Activated CD4-positive, alpha-beta memory T cell treated with anti-CD3 and anti-CD28 coated beads for 36 hours (primary cell): ENCODE measurements at regions not wholly inside any gene's neighbourhood (a gene's known extent, or its start where the extent isn't known, plus 50 kb on each side); places are given as distances from the start of the nearest gene placed in this dataset.
"Not testable (repeated sequence)": the region's sequence is repeated elsewhere in the genome, so short reads cannot be mapped to it uniquely, and the experiment has no call there.

Experiments
- CTCF ChIA-PET: fragments of 350-600 bp; sonication (Branson Sonifier 250); formaldehyde crosslinking; loops from one replicate; lab custom pipeline; 2021; ENCODE audit warnings: antibody characterized with exemption, inconsistent platforms; lab: Charles Lee
- POLR2A ChIA-PET: fragments of 350-600 bp; sonication (Branson Sonifier 250); formaldehyde crosslinking; loops from one replicate; lab custom pipeline; 2021; ENCODE audit warnings: antibody characterized with exemption; lab: Charles Lee
- DNase-seq: peaks from one replicate; pipeline ENCODE4 v3.0.0-alpha.2; 2020
- H3K27ac Mint-ChIP-seq: one replicate; pipeline ENCODE4 v1.8.0; 2021; ENCODE audit warnings: mixed read lengths
- H3K27me3 Mint-ChIP-seq: one replicate; pipeline ENCODE4 v1.8.0; 2021; ENCODE audit warnings: mixed read lengths
- H3K36me3 Mint-ChIP-seq: one replicate; pipeline ENCODE4 v1.8.0; 2021; ENCODE audit warnings: mixed read lengths
- H3K4me1 Mint-ChIP-seq: one replicate; pipeline ENCODE4 v1.8.0; 2021; ENCODE audit warnings: low read depth, mixed read lengths
- H3K4me3 Mint-ChIP-seq: one replicate; pipeline ENCODE4 v1.8.0; 2021; ENCODE audit warnings: mild to moderate bottlenecking, mixed read lengths
- H3K9me3 Mint-ChIP-seq: one replicate; pipeline ENCODE4 v1.8.0; 2021; ENCODE audit warnings: mixed read lengths
- intact Hi-C: fragments of 100-400 bp; cut with micrococcal nuclease; formaldehyde crosslinking; loops from one replicate; pipeline ENCODE4 v1.15.1; 2023

DNA sequence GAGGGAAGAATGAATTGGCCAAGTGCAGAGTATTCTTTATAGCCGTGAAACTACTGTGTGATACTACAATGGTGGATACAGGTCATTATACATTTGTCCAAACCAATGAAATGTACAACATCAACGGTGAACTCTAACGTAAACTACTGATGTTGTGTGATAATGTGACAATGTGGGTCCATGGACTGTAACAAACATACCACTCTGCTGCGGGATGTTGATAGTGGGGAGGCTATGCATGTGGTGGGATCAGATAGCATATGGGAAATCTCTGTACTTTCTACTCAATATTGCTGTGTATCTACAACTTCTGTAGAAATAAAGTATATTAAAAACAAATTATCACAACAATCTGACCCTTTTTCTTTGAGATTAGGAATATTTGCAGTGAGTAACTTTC is 101.1 kb downstream of the TEX13C start:
- CTCF ChIA-PET, result no interaction called here
- POLR2A ChIA-PET, result no interaction called here

DNA sequence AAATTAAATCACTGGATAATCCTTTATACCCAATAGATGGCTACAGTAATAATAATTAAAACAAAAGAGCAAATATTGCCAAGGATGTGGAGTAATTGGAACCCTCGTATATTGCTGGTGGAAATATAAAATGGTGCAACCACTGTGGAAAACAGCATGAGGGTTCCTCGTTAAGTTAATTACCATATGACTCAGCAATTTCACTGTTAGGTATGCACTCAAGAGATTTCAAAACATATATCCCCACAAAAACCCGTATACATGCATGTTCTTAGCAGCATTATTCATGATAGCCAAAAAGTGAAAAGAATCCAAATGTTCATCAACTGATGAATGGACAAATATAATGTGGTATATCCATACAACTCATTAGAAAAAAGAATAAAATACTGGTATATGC is 103.3 kb downstream of the TEX13C start:
- Mint-ChIP-seq H3K9me3 (no peaks in the 10 kb centered on the region), H3K27me3 (no peaks in the 10 kb centered on the region), H3K27ac (no peak overlapping the region), H3K4me3 (no peak overlapping the region), H3K4me1 (no peaks in the 10 kb centered on the region), H3K36me3 (no peaks in the 10 kb centered on the region)
- intact Hi-C loops, result no loop called here
- ChIA-PET CTCF (no interaction called here), POLR2A (no interaction called here)
- no peak for DNase-seq

More for the DNA sequence above, 101.1 kb downstream of the TEX13C start:
- Mint-ChIP-seq H3K4me3 (no peak overlapping the region), H3K27ac (no peak overlapping the region), H3K9me3 (no peaks in the 10 kb centered on the region), H3K4me1 (no peaks in the 10 kb centered on the region), H3K36me3 (no peaks in the 10 kb centered on the region), H3K27me3 (no peaks in the 10 kb centered on the region)
- intact Hi-C loops, result no loop called here
- DNase-seq, result no peak

DNA sequence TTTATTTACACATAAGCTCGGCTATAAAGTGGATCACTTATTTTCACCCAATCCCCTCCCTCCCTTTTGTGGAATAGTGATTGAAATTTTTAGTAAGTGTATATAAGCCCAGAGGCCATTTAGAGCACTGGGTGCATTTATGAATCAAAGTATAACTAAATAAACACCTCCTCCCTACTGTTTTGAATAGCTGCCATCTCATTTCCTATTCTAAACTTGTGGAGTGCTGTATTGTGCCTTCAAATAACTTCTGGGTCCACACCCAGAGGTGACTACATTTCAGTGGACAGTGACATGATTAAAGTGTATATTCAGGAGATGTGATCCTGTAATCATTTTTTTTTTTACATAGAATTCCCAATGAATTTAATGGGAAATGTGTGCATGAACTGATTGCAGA is 104.9 kb downstream of the TEX13C start:
- Mint-ChIP-seq H3K36me3 (no peaks in the 10 kb centered on the region), H3K9me3 (no peaks in the 10 kb centered on the region), H3K27me3 (no peaks in the 10 kb centered on the region), H3K4me1 (no peaks in the 10 kb centered on the region), H3K4me3 (no peak overlapping the region), H3K27ac (no peak overlapping the region)
- CTCF ChIA-PET, result no interaction called here
- intact Hi-C loops, result no loop called here
- no peak for DNase-seq
- POLR2A ChIA-PET, result no interaction called here

DNA sequence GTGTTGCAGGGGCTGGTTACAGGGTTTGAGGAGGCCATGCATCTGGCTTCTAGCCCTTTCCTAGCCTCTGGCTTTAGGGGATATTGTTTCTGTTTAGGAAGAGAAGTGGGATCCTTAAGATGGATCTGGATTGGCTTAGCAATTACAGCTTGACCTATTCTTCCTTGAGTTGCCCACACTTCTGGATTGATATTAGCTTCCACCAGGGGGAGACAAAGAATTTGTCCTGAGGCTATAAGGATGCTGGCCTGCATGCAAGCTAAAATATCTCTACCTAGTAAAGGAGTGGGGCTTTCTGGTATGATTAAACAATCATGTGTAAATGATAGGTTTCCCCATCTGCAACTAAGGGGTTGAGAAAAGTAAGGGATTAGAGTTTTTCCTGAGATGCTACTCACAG is 117.2 kb downstream of the TEX13C start:
- DNase-seq, result no peak
- Mint-ChIP-seq H3K4me3 (no peak overlapping the region), H3K36me3 (no peaks in the 10 kb centered on the region), H3K9me3 (no peaks in the 10 kb centered on the region), H3K4me1 (no peaks in the 10 kb centered on the region), H3K27ac (no peak overlapping the region), H3K27me3 (no peaks in the 10 kb centered on the region)
- intact Hi-C loops, result loop anchor here (10.0 kb wide), 1 partner anchor 302 kb away; no protein-coding TSS in a partner anchor
- ChIA-PET CTCF (no interaction called here), POLR2A (no interaction called here)

DNA sequence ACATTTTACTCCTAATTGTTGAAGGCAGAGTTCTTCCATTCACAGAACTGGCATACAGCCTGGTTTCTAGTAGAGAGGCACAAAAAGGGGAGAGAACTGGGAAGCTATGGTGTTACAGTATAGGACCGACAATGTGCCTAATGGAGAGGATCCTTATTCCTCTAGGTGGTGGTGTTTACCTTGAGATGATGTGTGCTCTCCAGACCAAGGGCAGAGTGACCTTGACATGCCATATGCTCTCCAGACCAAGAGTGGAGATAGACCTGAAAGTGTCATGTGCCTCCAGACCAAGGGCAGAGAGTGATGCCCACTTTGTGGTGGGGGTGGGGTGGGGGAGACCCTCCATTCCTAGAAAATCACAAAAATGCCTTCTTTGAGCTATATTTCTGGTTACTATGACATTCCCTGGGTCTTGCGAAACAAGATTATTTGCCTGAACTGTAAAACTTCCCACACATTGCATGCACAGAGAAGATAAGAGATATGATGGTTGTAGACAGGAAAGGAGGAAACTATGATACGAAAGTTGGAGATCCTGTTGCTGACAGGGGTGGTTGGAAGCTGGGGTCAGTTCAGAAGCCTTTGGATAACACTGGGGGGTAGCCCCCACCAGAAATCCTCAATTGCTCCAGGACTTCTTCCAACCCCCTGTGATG is 119.7 kb downstream of the TEX13C start:
- Mint-ChIP-seq H3K9me3 (no peaks in the 10 kb centered on the region), H3K27me3 (no peaks in the 10 kb centered on the region), H3K36me3 (no peaks in the 10 kb centered on the region), H3K4me3 (no peak overlapping the region), H3K4me1 (no peaks in the 10 kb centered on the region), H3K27ac (no peak overlapping the region)
- POLR2A ChIA-PET, result no interaction called here
- DNase-seq, result no peak
- CTCF ChIA-PET, result no interaction called here
- intact Hi-C loops, result loop anchor here (10.0 kb wide), 1 partner anchor 305 kb away; no protein-coding TSS in a partner anchor

DNA sequence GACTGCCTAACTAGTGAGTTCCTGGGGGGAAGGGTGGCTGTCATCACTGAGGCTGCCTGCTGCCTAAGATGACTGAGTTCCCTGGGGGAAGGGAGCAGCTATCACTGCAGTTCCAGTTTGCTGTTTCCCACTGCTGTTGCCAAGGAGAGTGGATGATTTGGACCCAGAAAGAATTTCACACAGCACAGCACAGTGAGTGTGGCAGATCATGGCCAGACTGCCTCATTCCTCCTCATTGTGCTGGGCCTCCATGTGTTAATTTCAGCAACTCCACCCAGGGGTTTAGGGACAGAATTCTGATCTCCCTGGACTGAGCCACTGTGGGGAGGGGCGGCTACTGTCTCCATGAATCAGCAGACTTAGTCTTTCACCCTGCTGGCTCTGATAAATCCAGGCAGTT is 125.0 kb downstream of the TEX13C start:
- ChIA-PET CTCF (no interaction called here), POLR2A (no interaction called here)
- H3K27ac Mint-ChIP-seq, result no peak overlapping the region
- H3K36me3 Mint-ChIP-seq, result no peaks in the 10 kb centered on the region
- H3K9me3 Mint-ChIP-seq, result peaks cover 6% of the 10 kb centered on the region
- DNase-seq, result no peak
- H3K4me3 Mint-ChIP-seq, result no peak overlapping the region
- intact Hi-C loops, result no loop called here
- no peaks in the 10 kb centered on the region for H3K4me1 Mint-ChIP-seq
- no peaks in the 10 kb centered on the region for H3K27me3 Mint-ChIP-seq

DNA sequence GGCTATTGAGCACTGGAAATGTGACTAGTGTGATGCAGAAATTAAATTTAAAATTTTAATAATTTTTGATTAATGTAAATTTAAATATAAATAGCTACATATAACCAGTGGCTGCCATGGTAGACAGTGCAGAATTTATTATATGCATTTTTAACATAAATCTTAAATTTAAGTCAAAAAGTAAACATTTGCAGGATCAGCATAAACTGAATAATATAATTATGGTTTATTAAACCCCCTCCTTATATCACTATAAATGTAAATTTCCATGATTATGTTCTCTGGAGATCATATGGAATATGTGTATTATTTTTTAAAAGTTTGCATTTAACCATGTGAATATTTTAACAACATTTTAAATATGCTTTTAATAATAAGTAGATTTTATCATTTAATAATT is 155.8 kb downstream of the TEX13C start:
- ChIA-PET POLR2A (no interaction called here), CTCF (no interaction called here)
- no peaks in the 10 kb centered on the region for H3K4me1 Mint-ChIP-seq
- intact Hi-C loops, result no loop called here
- H3K27me3 Mint-ChIP-seq, result no peaks in the 10 kb centered on the region
- DNase-seq, result no peak
- no peak overlapping the region for H3K4me3 Mint-ChIP-seq
- no peaks in the 10 kb centered on the region for H3K9me3 Mint-ChIP-seq
- H3K36me3 Mint-ChIP-seq, result no peaks in the 10 kb centered on the region
- H3K27ac Mint-ChIP-seq, result no peak overlapping the region

DNA sequence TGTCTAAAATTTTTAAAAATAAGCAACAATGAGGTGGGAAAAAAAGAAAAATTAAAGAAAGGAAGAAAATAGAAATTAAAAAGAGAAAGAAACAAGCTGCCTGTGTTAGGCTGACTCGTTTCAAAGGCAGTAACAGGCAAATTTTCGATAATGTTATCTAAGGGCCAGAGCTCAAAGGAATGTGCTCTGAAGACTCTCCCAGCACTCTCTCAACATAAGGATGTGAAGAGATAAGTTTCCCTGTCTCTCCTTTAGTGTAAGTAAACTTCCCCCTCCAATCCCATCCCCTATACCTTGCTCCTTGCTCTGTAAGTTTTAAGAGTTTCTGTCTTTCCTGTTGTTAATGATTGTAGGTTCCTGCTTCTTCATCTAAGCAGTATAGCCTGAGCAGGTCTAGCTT is 172.8 kb downstream of the TEX13C start:
- CTCF ChIA-PET, result no interaction called here

DNA sequence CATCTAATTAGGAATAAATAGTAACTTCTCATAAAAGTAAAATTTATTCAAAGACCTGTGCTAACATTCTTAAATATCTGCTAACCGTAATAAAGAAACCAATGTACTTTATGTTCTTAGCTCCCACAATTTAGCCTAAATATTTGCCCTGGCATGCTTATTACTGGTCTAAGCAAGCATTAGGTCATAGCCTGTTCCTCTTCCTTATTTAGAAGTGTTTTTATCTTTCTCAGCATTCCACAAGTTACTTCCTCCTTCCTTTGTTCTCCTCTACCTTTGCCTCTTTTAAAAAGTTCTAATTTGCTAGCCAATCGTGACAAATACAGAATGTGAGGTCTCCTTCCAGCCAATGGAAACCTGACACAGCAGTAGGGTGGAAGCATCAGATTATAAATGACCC is 173.3 kb downstream of the TEX13C start:
- POLR2A ChIA-PET, H3K4me3 Mint-ChIP-seq, H3K27me3 Mint-ChIP-seq, H3K27ac Mint-ChIP-seq, H3K4me1 Mint-ChIP-seq, DNase-seq, H3K9me3 Mint-ChIP-seq, H3K36me3 Mint-ChIP-seq, CTCF ChIA-PET, intact Hi-C loops: not testable (repeated sequence)

More for the DNA sequence above, 172.8 kb downstream of the TEX13C start:
- intact Hi-C loops, result no loop called here
- H3K27me3 Mint-ChIP-seq, result no peaks in the 10 kb centered on the region
- H3K27ac Mint-ChIP-seq, result no peak overlapping the region
- no peaks in the 10 kb centered on the region for H3K9me3 Mint-ChIP-seq
- H3K36me3 Mint-ChIP-seq, result no peaks in the 10 kb centered on the region
- DNase-seq, result no peak
- POLR2A ChIA-PET, result no interaction called here
- H3K4me3 Mint-ChIP-seq, result no peak overlapping the region
- no peaks in the 10 kb centered on the region for H3K4me1 Mint-ChIP-seq

DNA sequence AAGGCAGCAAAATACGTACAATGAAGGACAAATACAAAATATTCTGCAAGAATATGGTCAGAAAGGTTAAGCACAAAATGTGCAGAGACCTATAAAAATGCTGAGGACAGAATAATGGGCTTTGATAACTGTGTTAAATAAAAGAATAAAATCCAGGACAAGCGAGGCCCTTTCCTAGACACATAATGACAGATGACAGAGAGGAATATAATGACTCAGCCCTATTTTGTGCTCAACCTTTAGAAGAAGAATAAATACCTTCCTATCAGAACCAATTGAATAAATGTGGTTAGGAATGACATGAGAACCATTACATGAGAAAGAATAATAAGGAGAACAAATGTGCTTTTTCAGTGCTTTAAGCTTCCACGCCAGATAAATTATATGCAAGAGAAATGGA is 178.0 kb downstream of the TEX13C start:
- no peak overlapping the region for H3K27ac Mint-ChIP-seq
- no peaks in the 10 kb centered on the region for H3K36me3 Mint-ChIP-seq
- ChIA-PET CTCF (no interaction called here), POLR2A (no interaction called here)
- no peaks in the 10 kb centered on the region for H3K27me3 Mint-ChIP-seq
- intact Hi-C loops, result no loop called here
- H3K9me3 Mint-ChIP-seq, result peaks cover 2% of the 10 kb centered on the region
- H3K4me3 Mint-ChIP-seq, result no peak overlapping the region
- H3K4me1 Mint-ChIP-seq, result no peaks in the 10 kb centered on the region
- no peak for DNase-seq

DNA sequence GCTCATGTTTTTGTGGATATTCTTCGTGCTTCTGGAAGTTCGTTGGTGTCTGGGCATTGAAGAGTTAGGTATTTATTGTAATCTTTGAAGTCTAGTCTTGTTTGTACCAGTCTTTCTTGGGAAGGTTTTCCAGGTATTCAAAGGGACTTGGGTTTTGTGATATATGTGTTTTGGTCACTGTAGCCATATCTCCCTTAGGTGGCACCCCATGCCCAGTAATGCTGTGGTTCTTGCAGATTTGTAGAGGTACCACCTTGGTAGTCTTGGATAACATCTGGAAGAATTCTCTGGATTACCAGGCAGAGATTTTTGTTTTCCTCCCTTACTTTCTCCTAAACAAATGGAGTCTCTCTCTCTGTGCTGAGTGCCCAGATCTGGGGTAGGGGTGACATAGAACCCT is 184.1 kb downstream of the TEX13C start:
- CTCF ChIA-PET, result no interaction called here
- DNase-seq, result no peak
- peaks cover 2% of the 10 kb centered on the region for H3K9me3 Mint-ChIP-seq
- POLR2A ChIA-PET, result no interaction called here
- no peak overlapping the region for H3K27ac Mint-ChIP-seq
- intact Hi-C loops, result no loop called here
- no peaks in the 10 kb centered on the region for H3K36me3 Mint-ChIP-seq
- H3K4me1 Mint-ChIP-seq, result no peaks in the 10 kb centered on the region
- H3K27me3 Mint-ChIP-seq, result no peaks in the 10 kb centered on the region
- H3K4me3 Mint-ChIP-seq, result no peak overlapping the region

DNA sequence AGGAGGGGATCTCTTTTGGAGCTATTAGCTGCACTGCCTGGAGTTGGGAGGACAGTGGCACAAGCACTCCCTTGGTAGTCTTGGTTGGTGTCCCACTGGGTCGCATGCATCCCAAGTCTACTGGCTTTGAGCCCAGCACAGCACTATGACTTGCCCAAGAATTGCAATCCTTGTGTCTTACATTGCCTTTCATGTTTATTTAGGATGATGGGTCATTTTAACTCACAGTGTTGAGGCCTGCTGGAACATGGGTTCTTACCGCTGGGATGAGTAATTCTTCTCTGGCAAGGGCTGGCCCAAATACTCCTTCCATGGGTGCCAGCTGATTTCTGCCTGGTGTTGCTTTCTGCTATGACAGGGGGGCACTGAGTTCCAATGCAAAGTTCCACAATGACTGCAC is 185.5 kb downstream of the TEX13C start:
- ChIA-PET POLR2A (no interaction called here), CTCF (no interaction called here)
- no peak overlapping the region for H3K4me3 Mint-ChIP-seq
- no peak for DNase-seq
- H3K4me1 Mint-ChIP-seq, result no peaks in the 10 kb centered on the region
- no peaks in the 10 kb centered on the region for H3K27me3 Mint-ChIP-seq
- no peaks in the 10 kb centered on the region for H3K36me3 Mint-ChIP-seq
- peaks cover 2% of the 10 kb centered on the region for H3K9me3 Mint-ChIP-seq
- intact Hi-C loops, result no loop called here
- no peak overlapping the region for H3K27ac Mint-ChIP-seq

DNA sequence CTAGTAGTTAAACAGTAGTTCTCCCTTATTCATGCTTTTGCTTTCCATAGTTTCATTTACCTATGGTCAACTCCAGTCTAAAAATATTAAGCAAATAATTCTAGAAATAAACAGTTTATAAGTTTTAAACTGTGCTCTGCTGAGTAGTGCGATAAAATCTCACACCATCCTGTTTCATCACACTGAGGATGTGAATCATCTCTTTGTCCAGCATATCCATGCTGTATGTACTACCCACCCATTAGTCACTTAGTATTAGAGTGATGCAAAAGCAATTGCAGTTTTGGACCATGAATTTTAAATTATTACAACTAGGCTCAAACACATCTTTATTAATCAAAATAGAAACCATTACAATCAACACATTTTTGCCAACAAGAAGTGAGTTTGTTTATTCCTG is 187.4 kb downstream of the TEX13C start:
- no peaks in the 10 kb centered on the region for H3K27me3 Mint-ChIP-seq
- no peaks in the 10 kb centered on the region for H3K4me1 Mint-ChIP-seq
- no peak overlapping the region for H3K27ac Mint-ChIP-seq
- no peaks in the 10 kb centered on the region for H3K9me3 Mint-ChIP-seq
- intact Hi-C loops, result no loop called here
- ChIA-PET CTCF (interaction anchor here (0.6 kb wide), 1 partner anchor 291 kb away, joined by 3 read pairs; no protein-coding TSS in a partner anchor), POLR2A (no interaction called here)
- DNase-seq, result no peak
- H3K36me3 Mint-ChIP-seq, result no peaks in the 10 kb centered on the region
- H3K4me3 Mint-ChIP-seq, result no peak overlapping the region
